DND-41 (cell line): ENCODE measurements at regions not wholly inside any gene's neighbourhood (a gene's known extent, or its start where the extent isn't known, plus 50 kb on each side); places are given as distances from the start of the nearest gene placed in this dataset.

Experiments used
- ATAC-seq: fragments of 200-7000 bp; cut with Tn5 transposase; 3 replicates; pipeline ENCODE4 v1.9.1; 2021; ENCODE audit warnings: low read depth; ENCODE audit not compliant: insufficient read depth
- DNase-seq: peaks from one replicate; pipeline ENCODE4 v3.0.0-alpha.2; 2020
- H2AFZ ChIP-seq: 2 replicates; pipeline ENCODE4 v1.6.0; 2012; ENCODE audit warnings: low read depth, low read length
- H3K27ac ChIP-seq: 2 replicates; pipeline ENCODE4 v1.5.1; 2012; ENCODE audit warnings: low read length, inconsistent platforms
- H3K27me3 ChIP-seq: fragments of 200-600 bp; sonication (generic); 2 replicates; pipeline ENCODE4 v1.6.0; 2012; ENCODE audit warnings: low read length, mild to moderate bottlenecking, inconsistent platforms; ENCODE audit not compliant: insufficient read depth, poor library complexity
- H3K36me3 ChIP-seq: 2 replicates; pipeline ENCODE4 v1.5.1; 2012; ENCODE audit warnings: low read length, inconsistent platforms; ENCODE audit not compliant: insufficient read depth
- H3K4me1 ChIP-seq: 2 replicates; pipeline ENCODE4 v1.5.1; 2012; ENCODE audit warnings: mild to moderate bottlenecking, low read length; ENCODE audit not compliant: insufficient read depth
- H3K4me2 ChIP-seq: 2 replicates; pipeline ENCODE4 v1.6.0; 2012; ENCODE audit warnings: mild to moderate bottlenecking, moderate library complexity, low read length, inconsistent platforms; ENCODE audit not compliant: insufficient read depth
- H3K4me3 ChIP-seq, 2 experiments: fragments of 200-600 bp in 1 of 2; shearing (Covaris generic) in 1 of 2; 2 replicates each; pipeline ENCODE4 v1.5.1; 2012 to 2016; ENCODE audit warnings: inconsistent platforms in 2 of 2, low read length in 2 of 2, mild to moderate bottlenecking in 2 of 2, low read depth in 1 of 2, moderate library complexity in 1 of 2
- H3K79me2 ChIP-seq: 2 replicates; pipeline ENCODE4 v1.6.0; 2012; ENCODE audit warnings: low read length, inconsistent platforms; ENCODE audit not compliant: insufficient read depth
- H3K9ac ChIP-seq: 2 replicates; pipeline ENCODE4 v1.6.0; 2012; ENCODE audit warnings: low read depth, mild to moderate bottlenecking, inconsistent platforms, low read length, moderate library complexity
- H3K9me3 ChIP-seq: 2 replicates; pipeline ENCODE4 v1.5.1; 2012; ENCODE audit warnings: low read length, moderate library complexity, mild to moderate bottlenecking, inconsistent platforms; ENCODE audit not compliant: insufficient read depth, severe bottlenecking
- H4K20me1 ChIP-seq: 2 replicates; pipeline ENCODE4 v1.6.0; 2012; ENCODE audit warnings: low read length; ENCODE audit not compliant: insufficient read depth
- CTCF ChIP-seq: IDR thresholded peaks from 2 replicates; pipeline ENCODE4 v1.5.1; 2012; ENCODE audit warnings: borderline replicate concordance, low read length, moderate library complexity, mild to moderate bottlenecking; ENCODE audit not compliant: poor library complexity, severe bottlenecking; ENCODE audit errors: extremely low read depth
- EZH2 ChIP-seq: IDR thresholded peaks from 3 replicates; pipeline ENCODE4 v1.6.1; 2012; ENCODE audit warnings: borderline replicate concordance, low read depth, mild to moderate bottlenecking, moderate library complexity, low read length, inconsistent platforms; ENCODE audit not compliant: severe bottlenecking

GRCh38 chr6:14932485-14933182 is 313.2 kb upstream of the JARID2 start:
- DNase-seq, result no peak
- Histone ChIP-seq H2AFZ (no peak overlapping the region), H3K9ac (no peak overlapping the region), H3K27me3 (no peaks in the 10 kb centered on the region), H3K4me3 (no peak overlapping the region), H3K79me2 (no peaks in the 10 kb centered on the region), H4K20me1 (no peaks in the 10 kb centered on the region), H3K4me1 (no peaks in the 10 kb centered on the region), H3K4me2 (no peak overlapping the region), H3K27ac (no peak overlapping the region), H3K9me3 (no peaks in the 10 kb centered on the region), H3K36me3 (no peaks in the 10 kb centered on the region)
- no peak for ATAC-seq
- TF ChIP-seq CTCF (no peak), EZH2 (no peak)

GRCh38 chr6:14933183-14933544 is 312.7 kb upstream of the JARID2 start:
- TF ChIP-seq CTCF (no peak), EZH2 (no peak)
- Histone ChIP-seq H3K4me1 (no peaks in the 10 kb centered on the region), H3K4me3 (no peak overlapping the region), H3K36me3 (no peaks in the 10 kb centered on the region), H3K79me2 (no peaks in the 10 kb centered on the region), H4K20me1 (no peaks in the 10 kb centered on the region), H3K9ac (no peak overlapping the region), H3K9me3 (no peaks in the 10 kb centered on the region), H2AFZ (no peak overlapping the region), H3K27ac (no peak overlapping the region), H3K4me2 (no peak overlapping the region), H3K27me3 (no peaks in the 10 kb centered on the region)
- ATAC-seq, result no peak
- no peak for DNase-seq

- H3K27ac ChIP-seq, result no peak overlapping the region
- H3K36me3 ChIP-seq, result no peaks in the 10 kb centered on the region
- ATAC-seq (no peak), DNase-seq (no peak)
- H3K9ac ChIP-seq, result no peak overlapping the region
- H3K9me3 ChIP-seq, result no peaks in the 10 kb centered on the region
- H3K4me3 ChIP-seq, result no peak overlapping the region
- no peak for TF ChIP-seq EZH2
- TF ChIP-seq CTCF, result no peak
- no peak overlapping the region for H2AFZ ChIP-seq
- no peaks in the 10 kb centered on the region for H3K27me3 ChIP-seq
- H3K79me2 ChIP-seq, result no peaks in the 10 kb centered on the region
- H3K4me1 ChIP-seq, result no peaks in the 10 kb centered on the region
- H4K20me1 ChIP-seq, result no peaks in the 10 kb centered on the region
- H3K4me2 ChIP-seq, result no peak overlapping the region
Observed at GRCh38 chr6:14934013-14934412, 311.9 kb upstream of the JARID2 start.
